Astrocyte of the spinal cord (primary cell): ENCODE measurements at regions not wholly inside any gene's neighbourhood (a gene's known extent, or its start where the extent isn't known, plus 50 kb on each side); places are given as distances from the start of the nearest gene placed in this dataset.
A peak's percentile ranks its signal among the peaks of the same experiment; 100 is the strongest.

Source experiments
- DNase-seq: peaks from one replicate; pipeline ENCODE4 v3.0.0; 2011; ENCODE audit warnings: low read depth, low spot score
- H3K4me3 ChIP-seq: 2 replicates; pipeline ENCODE4 v1.5.1; 2011; ENCODE audit warnings: low read depth, mild to moderate bottlenecking, low read length, moderate library complexity
- CTCF ChIP-seq: IDR thresholded peaks from 2 replicates; pipeline ENCODE4 v1.5.1; 2012; ENCODE audit warnings: low read depth, mild to moderate bottlenecking, low read length, inconsistent platforms
- in situ Hi-C: cut with HindIII; loops from 2 replicates; pipeline ENCODE4 v1.10.0; 2017; ENCODE audit warnings: low sequenced_read_pairs

GRCh38 chr13:76406243-76406642, 480.0 kb downstream of the KCTD12 start:
- in situ Hi-C loops = no loop called here
- no peak for DNase-seq
- H3K4me3 ChIP-seq = no peak overlapping the region
- TF ChIP-seq CTCF = no peak

- DNase-seq = peak; percentile 29
- in situ Hi-C loops = no loop called here
- no peak overlapping the region for H3K4me3 ChIP-seq
- TF ChIP-seq CTCF = no peak
These were observed 487.8 kb downstream of the KCTD12 start for GRCh38 chr13:76398425-76398824.

- in situ Hi-C loops = no loop called here
- H3K4me3 ChIP-seq = no peak overlapping the region
- no peak for DNase-seq
- TF ChIP-seq CTCF = no peak
These were observed 488.8 kb downstream of the KCTD12 start for GRCh38 chr13:76397413-76397812.

- in situ Hi-C loops = no loop called here
These were observed 496.9 kb downstream of the KCTD12 start for GRCh38 chr13:76389321-76389720.

GRCh38 chr13:76387566-76387965, 498.6 kb downstream of the KCTD12 start:
- TF ChIP-seq CTCF = no peak
- H3K4me3 ChIP-seq = no peak overlapping the region
- no peak for DNase-seq
- in situ Hi-C loops = no loop called here

More at GRCh38 chr13:76389321-76389720, 496.9 kb downstream of the KCTD12 start:
- DNase-seq = no peak
- no peak overlapping the region for H3K4me3 ChIP-seq
- TF ChIP-seq CTCF = no peak

GRCh38 chr13:76386321-76386720, 499.9 kb downstream of the KCTD12 start:
- TF ChIP-seq CTCF = no peak
- in situ Hi-C loops = no loop called here
- no peak for DNase-seq
- H3K4me3 ChIP-seq = no peak overlapping the region

- H3K4me3 ChIP-seq = no peak overlapping the region
- in situ Hi-C loops = no loop called here
- DNase-seq = no peak
- TF ChIP-seq CTCF = no peak
These were observed 500.6 kb downstream of the KCTD12 start for GRCh38 chr13:76385586-76385985.
